OCI-LY7 (cell line): ENCODE measurements at regions not wholly inside any gene's neighbourhood (a gene's known extent, or its start where the extent isn't known, plus 50 kb on each side); places are given as distances from the start of the nearest gene placed in this dataset.

Source experiments
- BruUV-seq: library from RNA; stranded (reverse); fragments of 400-500 nt; replicated peaks from 2 replicates; lab custom pipeline; 2021; lab: Mats Ljungman, UMichigan
- CTCF ChIA-PET: fragments of 300-600 bp; sonication (Branson Sonifier 250); formaldehyde crosslinking; loops from one replicate; lab custom pipeline; 2022; ENCODE audit warnings: antibody characterized with exemption; ENCODE audit not compliant: unreplicated experiment; lab: Charles Lee
- POLR2A ChIA-PET: fragments of 300-600 bp; sonication (Branson Sonifier 250); formaldehyde crosslinking; loops from one replicate; lab custom pipeline; 2022; ENCODE audit warnings: antibody characterized with exemption; lab: Charles Lee
- DNase-seq: peaks from one replicate; pipeline ENCODE4 v3.0.0-alpha.2; 2015; ENCODE audit warnings: low spot score
- H2AFZ ChIP-seq: fragments of 200-600 bp; sonication (generic), shearing (Covaris generic); 2 replicates; pipeline ENCODE4 v1.6.1; 2014; ENCODE audit warnings: mild to moderate bottlenecking, antibody characterized with exemption, low read length, moderate library complexity
- H3K27ac ChIP-seq: fragments of 200-600 bp; sonication (generic); 2 replicates; pipeline ENCODE4 v1.5.1; 2014; ENCODE audit warnings: mixed run types, low read depth, mild to moderate bottlenecking, moderate library complexity, low read length, inconsistent platforms; ENCODE audit not compliant: poor library complexity, severe bottlenecking
- H3K36me3 ChIP-seq: fragments of 200-600 bp; sonication (generic); 2 replicates; pipeline ENCODE4 v1.6.1; 2014; ENCODE audit warnings: mild to moderate bottlenecking, antibody characterized with exemption, low read length, moderate library complexity, mixed read lengths; ENCODE audit not compliant: insufficient read depth
- H3K4me1 ChIP-seq: fragments of 200-600 bp; sonication (generic); 2 replicates; pipeline ENCODE4 v1.5.1; 2014; ENCODE audit warnings: mild to moderate bottlenecking, low read length; ENCODE audit not compliant: insufficient read depth, poor library complexity, severe bottlenecking
- H3K4me2 ChIP-seq: fragments of 200-600 bp; sonication (generic); 2 replicates; pipeline ENCODE4 v1.6.1; 2014; ENCODE audit warnings: mild to moderate bottlenecking, low read length
- H3K4me3 ChIP-seq: fragments of 200-600 bp; sonication (generic); 2 replicates; pipeline ENCODE4 v1.5.1; 2014; ENCODE audit warnings: mild to moderate bottlenecking, low read depth, low read length; ENCODE audit not compliant: poor library complexity, severe bottlenecking
- H3K79me2 ChIP-seq: fragments of 200-600 bp; sonication (generic); 2 replicates; pipeline ENCODE4 v1.6.1; 2016; ENCODE audit warnings: low read depth, mild to moderate bottlenecking, low read length, moderate library complexity, mixed read lengths; ENCODE audit not compliant: insufficient read depth
- H3K9me2 ChIP-seq: fragments of 200-600 bp; sonication (generic); 2 replicates; pipeline ENCODE4 v1.6.1; 2016; ENCODE audit warnings: mild to moderate bottlenecking, low read length, mixed read lengths; ENCODE audit not compliant: insufficient read depth
- H3K9me3 ChIP-seq: fragments of 200-600 bp; sonication (generic); 2 replicates; pipeline ENCODE4 v1.6.1; 2014; ENCODE audit warnings: mild to moderate bottlenecking, mixed run types, low read length, mixed read lengths
- H4K20me1 ChIP-seq: fragments of 200-600 bp; sonication (generic); 2 replicates; pipeline ENCODE4 v1.6.1; 2014; ENCODE audit warnings: mild to moderate bottlenecking, antibody characterized with exemption, low read length, moderate library complexity, mixed read lengths; ENCODE audit not compliant: insufficient read depth
- EZH2phosphoT487 ChIP-seq: fragments of 200-600 bp; sonication (generic); IDR thresholded peaks from 2 replicates; pipeline ENCODE4 v1.6.1; 2018; ENCODE audit warnings: low read depth, borderline replicate concordance, mild to moderate bottlenecking, mixed run types, antibody characterized with exemption, low read length, moderate library complexity, mixed read lengths
- intact Hi-C: fragments of 100-400 bp; cut with micrococcal nuclease; formaldehyde crosslinking; loops from one replicate; pipeline ENCODE4 v1.10.0; 2022; ENCODE audit not compliant: unreplicated experiment
- TF ChIP-seq, protein P1 (sequence below): fragments of 200-600 bp; sonication (generic); conservative IDR thresholded peaks from 2 replicates; pipeline ENCODE4 v1.5.1; 2014; ENCODE audit warnings: mild to moderate bottlenecking, antibody characterized with exemption, low read length, moderate library complexity, mixed read lengths

DNA sequence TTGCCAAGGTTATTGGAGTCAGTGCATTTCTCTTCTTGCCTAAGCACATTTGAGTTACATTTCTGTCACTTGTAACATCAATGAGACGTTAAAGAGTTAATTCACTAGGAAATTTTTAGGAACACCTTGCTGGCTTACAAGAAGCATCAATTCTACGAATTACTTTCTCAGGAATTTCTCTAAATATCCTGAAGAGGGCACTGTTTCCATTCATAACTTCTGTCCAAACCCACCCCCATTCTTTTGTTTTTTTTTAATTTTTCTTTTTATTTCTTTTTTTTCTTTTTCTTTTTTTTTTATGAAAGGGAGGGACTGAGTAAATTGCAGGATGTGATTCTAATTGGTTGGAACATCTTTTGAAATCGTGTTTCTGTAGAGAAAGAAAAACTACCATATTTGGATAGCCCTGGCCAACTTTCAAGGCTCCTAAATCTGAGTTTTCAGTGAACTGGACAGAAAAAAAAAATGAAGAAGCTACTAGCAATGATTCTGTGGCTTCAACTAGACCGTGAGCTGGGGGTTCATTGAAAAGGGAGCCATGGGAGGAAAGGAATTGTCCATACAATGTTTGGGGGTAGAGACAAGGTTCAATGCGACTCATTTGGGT is 285.3 kb downstream of the DAD1 start:
- no TSS peak for BruUV-seq
- peak; percentile 46 for DNase-seq
- CTCF ChIA-PET, result no interaction called here

DNA sequence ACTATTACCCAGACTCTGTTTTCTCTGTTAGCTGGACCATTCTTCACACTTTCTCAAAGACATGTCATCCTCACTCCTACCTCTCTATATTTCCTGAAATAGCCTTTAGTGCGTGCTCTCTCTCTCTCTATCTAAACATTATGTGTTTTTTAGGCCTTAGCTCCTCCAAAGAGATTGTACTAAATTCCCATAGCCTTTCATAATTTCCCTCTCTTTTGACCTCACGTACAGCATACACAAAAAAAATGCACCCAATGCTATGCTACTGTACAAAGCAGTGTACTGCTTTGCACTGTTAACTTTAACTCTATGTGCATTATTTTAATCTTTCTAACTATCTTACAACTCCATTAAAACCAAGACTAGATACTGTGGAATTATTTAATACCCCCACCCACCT is 288.4 kb downstream of the DAD1 start:
- no peaks in the 10 kb centered on the region; the same call in 1 of the 2 replicates for H4K20me1 ChIP-seq
- H3K9me3 ChIP-seq, result no peaks in the 10 kb centered on the region
- TF ChIP-seq EZH2phosphoT487, result no peak
- TF ChIP-seq, protein P1, sequence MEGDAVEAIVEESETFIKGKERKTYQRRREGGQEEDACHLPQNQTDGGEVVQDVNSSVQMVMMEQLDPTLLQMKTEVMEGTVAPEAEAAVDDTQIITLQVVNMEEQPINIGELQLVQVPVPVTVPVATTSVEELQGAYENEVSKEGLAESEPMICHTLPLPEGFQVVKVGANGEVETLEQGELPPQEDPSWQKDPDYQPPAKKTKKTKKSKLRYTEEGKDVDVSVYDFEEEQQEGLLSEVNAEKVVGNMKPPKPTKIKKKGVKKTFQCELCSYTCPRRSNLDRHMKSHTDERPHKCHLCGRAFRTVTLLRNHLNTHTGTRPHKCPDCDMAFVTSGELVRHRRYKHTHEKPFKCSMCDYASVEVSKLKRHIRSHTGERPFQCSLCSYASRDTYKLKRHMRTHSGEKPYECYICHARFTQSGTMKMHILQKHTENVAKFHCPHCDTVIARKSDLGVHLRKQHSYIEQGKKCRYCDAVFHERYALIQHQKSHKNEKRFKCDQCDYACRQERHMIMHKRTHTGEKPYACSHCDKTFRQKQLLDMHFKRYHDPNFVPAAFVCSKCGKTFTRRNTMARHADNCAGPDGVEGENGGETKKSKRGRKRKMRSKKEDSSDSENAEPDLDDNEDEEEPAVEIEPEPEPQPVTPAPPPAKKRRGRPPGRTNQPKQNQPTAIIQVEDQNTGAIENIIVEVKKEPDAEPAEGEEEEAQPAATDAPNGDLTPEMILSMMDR, result no peak
- no peaks in the 10 kb centered on the region for H3K79me2 ChIP-seq
- DNase-seq, result no peak
- H3K36me3 ChIP-seq, result no peaks in the 10 kb centered on the region
- no peak overlapping the region for H2AFZ ChIP-seq
- CTCF ChIA-PET, result no interaction called here
- intact Hi-C loops, result no loop called here
- no peak overlapping the region for H3K4me3 ChIP-seq
- no peaks in the 10 kb centered on the region for H3K4me1 ChIP-seq
- no TSS peak for BruUV-seq
- POLR2A ChIA-PET, result interaction anchor here (0.6 to 0.7 kb wide), 2 partner anchors 123 to 343 kb away, joined by 3 read pairs; partner anchors contain the start of gene OR6J1
- H3K27ac ChIP-seq, result no peak overlapping the region
- no peak overlapping the region for H3K4me2 ChIP-seq
- H3K9me2 ChIP-seq, result no peaks in the 10 kb centered on the region

More for the DNA sequence above, 285.3 kb downstream of the DAD1 start:
- no peak overlapping the region for H3K4me3 ChIP-seq
- no peaks in the 10 kb centered on the region for H3K79me2 ChIP-seq
- H3K27ac ChIP-seq, result no peak overlapping the region
- no peaks in the 10 kb centered on the region for H3K9me3 ChIP-seq
- intact Hi-C loops, result no loop called here
- POLR2A ChIA-PET, result interaction anchor here (0.6 to 0.7 kb wide), 2 partner anchors 9 to 167 kb away, joined by 3 read pairs; no protein-coding TSS in a partner anchor
- H3K4me1 ChIP-seq, result no peaks in the 10 kb centered on the region
- no peaks in the 10 kb centered on the region for H3K36me3 ChIP-seq
- TF ChIP-seq, protein P1, result peak; percentile 89
- TF ChIP-seq EZH2phosphoT487, result no peak
- H3K9me2 ChIP-seq, result no peaks in the 10 kb centered on the region
- H3K4me2 ChIP-seq, result peak overlapping the region; percentile 7; the same call in 1 of the 2 replicates
- H2AFZ ChIP-seq, result peak overlapping the region; percentile 16; the same call in 1 of the 2 replicates
- H4K20me1 ChIP-seq, result no peaks in the 10 kb centered on the region; the same call in 1 of the 2 replicates

DNA sequence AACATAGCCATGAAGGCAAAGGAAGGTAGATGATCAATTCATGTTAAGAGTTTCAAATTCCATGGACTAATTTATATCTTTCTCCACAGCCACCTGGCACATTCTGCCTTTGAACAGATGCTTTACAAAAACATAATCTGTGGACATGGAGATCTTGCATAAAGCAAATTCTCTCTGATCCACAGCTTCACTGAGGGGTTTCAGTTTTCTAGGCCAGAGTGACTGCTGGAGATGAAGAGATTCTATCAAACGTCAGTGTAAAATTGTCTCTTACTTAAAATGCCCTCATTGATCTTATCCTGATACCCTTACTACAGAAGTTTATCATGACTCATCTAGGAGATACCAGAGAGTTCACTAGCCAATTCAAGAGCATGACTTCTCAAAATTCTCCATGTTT is 291.6 kb downstream of the DAD1 start:
- POLR2A ChIA-PET, result no interaction called here
- H3K9me3 ChIP-seq, result no peaks in the 10 kb centered on the region

More for the DNA sequence above, 291.6 kb downstream of the DAD1 start:
- H3K4me1 ChIP-seq, result no peaks in the 10 kb centered on the region
- H3K79me2 ChIP-seq, result no peaks in the 10 kb centered on the region
- H3K9me2 ChIP-seq, result no peaks in the 10 kb centered on the region
- H3K27ac ChIP-seq, result no peak overlapping the region
- no peaks in the 10 kb centered on the region for H4K20me1 ChIP-seq
- no peaks in the 10 kb centered on the region for H3K36me3 ChIP-seq
- no peak for DNase-seq
- intact Hi-C loops, result no loop called here
- CTCF ChIA-PET, result no interaction called here
- no peak overlapping the region for H2AFZ ChIP-seq
- no TSS peak for BruUV-seq
- no peak overlapping the region for H3K4me3 ChIP-seq
- TF ChIP-seq, protein P1, result no peak
- TF ChIP-seq EZH2phosphoT487, result no peak
- no peak overlapping the region for H3K4me2 ChIP-seq
